ENCODE measurements at regions not wholly inside any gene's neighbourhood (a gene's known extent, or its start where the extent isn't known, plus 50 kb on each side); places are given as distances from the start of the nearest gene placed in this dataset.

DNA sequence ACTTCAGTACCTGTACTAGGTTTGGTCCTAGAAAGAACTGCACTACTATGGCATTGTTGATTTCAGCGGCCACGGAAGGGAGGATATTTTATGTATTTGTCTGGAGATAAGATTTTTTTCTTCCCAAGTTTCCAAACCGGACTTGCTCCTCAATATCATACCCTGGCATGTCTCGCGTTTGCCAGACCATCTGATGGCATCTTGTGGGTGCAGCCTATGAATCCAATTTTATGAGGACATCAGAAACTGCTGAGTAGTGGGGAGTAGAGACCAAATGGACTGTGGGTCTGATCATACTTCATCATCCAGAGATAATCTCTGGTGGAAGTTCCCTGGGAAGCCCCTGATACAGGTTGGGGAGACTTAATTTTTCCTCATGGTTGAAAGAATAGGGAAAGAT, 716.1 kb upstream of the WWC1 start:
- no peak for DNase-seq

DNA sequence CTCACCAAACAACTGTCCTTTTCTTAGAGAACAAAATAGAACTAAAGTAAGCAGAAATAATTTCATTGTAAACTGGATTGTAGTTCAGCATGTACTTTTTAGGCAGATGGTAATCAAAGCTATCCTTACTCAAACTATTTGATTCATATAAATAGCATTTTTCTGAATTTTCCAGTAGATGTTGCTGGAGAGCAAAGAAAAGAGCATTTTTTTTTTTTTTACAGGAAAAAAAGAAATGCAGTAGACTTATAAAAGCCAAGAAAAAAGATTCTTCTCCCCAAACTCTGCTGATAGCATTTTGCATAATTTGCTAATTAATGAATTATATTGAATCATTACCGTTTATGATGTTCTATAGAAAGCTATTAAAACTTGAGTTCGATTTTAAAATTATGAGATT, 715.3 kb upstream of the WWC1 start:
- peak; percentile 13 for DNase-seq

DNA sequence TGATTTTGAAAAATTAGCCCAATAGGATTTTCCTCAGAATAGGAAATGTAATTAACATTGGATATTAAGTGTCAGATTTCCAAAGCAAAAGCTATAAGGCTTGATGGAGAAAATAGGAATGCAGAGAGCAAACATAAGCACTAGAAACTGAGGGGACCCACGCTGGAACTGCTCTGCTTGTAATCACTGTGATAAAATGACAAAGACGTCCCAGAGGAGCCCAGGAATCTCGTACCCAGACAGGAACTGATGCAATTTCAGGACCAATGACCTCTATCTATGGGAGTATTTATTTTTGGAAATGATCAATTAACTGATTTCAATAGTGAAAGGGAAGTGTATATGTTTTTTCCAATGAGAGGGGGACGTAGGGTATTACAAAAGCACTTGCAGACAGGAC, 714.5 kb upstream of the WWC1 start:
- no peak for DNase-seq

DNA sequence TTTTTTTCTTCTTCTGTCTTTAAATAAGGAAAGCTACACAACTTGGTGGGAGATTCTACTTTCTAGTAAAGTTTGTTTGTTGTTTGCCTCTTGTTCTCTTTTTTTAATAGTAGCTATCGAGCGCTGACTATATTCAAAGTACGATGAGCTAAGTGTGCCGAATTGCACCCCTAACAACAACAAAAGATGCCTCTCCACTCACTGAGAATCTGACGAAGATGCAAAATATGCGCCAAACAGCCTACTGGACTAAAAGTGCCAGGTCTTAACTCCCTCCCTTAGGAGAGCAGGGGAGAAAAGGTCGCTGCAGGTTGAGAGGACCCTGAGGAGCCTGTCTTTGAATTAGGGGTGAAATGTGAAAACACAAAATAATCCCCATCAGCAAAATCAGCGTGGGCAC, 713.8 kb upstream of the WWC1 start:
- no peak for DNase-seq

DNA sequence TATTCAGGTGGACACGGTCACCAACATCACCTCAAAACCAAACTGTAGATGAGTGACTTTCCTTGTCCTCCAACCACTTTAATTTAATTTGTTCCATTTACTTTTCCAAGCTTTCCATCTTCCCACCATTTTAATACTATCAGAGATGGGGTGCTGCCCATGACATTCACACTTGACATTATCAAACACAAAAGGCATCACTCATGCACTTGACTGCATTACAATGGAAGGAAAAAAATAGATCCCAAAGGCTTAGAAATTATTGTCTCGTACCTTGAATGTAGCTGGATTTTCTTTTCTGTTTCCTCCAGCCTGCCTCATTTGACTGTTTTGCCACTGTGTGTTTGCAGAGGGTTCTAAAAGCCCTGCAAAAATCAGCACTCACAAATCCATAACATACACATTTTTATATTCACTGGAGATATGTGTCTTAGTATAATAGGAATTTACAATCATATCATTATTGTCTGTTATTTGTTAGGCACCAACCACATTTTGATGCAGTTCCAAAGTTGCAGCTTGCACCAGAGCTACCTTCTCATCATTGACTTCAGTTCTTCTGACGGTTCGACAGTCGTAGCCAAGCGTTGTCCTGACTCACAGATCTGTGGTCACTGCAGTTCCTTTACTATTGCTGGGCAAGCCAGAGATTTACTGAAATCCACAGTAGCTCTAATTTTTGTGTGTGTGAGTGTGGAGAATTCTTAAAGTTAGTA, 712.3 kb upstream of the WWC1 start:
- DNase-seq: no peak

DNA sequence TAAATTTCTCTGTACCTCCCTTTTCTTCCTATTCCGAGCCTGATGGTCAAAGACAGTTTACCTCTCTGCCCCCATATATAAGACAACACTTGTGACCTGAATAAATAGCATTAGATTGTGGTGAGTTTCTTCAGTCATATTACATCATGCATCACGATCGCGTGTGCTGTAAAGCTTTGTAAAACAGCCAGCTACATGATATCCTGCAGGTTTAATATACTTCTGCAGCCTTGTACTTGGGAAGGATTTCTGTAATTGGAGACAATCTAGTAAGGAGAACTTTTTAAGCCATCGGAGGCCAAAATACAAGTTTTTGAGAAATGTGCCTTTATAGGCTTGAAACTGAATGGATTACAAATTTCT, 711.8 kb upstream of the WWC1 start:
- DNase-seq: no peak

DNA sequence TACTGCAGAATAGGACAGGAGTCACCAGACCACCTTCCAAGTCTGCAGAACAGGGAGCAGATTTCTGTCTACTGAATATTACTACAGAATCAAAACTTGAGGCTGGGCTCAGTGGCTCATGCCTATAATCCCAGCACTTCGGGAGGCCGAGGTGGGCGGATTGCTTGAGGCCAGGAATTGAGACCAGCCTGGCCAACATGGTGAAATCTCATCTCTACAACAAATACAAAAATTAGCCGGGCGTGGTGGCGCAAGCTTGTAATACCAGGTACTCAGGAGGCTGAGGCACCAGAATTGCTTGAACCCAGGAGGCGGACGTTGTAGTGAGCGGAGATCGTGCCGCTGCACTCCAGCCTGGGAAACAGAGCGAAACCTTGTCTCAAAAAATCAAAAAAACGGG, 710.8 kb upstream of the WWC1 start:
- DNase-seq: no peak

DNA sequence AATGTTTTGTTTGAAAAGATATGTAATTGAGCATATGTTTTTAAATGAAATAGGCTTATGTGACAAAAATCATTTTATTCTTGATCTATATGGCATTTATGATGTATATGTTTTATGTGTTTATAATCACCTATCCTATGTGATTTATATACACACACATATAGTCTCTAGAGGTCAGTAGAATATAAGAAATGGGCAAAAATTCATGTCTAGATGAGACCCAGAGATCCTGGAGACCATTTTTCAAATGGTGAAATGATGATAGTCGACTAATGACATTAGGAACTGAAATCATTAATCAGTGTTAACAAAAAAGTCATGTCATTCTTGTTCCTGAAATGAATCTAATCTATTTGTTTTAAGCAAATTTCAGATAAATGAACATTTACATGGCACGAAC, 709.2 kb upstream of the WWC1 start:
- peak; percentile 53 for DNase-seq

DNA sequence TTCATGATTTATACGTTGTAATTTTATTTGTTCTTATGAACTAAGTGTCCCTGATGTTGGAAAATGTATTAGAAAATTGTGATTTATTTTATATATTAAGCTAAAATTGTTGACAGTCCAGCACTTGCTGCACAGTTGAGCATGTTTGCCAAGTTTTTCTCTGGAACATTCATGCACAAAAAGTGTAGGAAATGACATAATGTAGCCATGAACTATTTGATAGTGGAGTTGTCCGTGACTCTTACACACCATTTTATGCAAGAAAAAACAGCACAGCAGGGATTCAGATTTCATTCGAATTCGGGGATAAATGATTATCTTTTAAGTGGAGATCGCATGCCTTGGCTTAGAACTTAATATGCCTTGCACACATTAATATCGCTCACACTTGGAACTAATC, 708.6 kb upstream of the WWC1 start:
- DNase-seq: no peak

DNA sequence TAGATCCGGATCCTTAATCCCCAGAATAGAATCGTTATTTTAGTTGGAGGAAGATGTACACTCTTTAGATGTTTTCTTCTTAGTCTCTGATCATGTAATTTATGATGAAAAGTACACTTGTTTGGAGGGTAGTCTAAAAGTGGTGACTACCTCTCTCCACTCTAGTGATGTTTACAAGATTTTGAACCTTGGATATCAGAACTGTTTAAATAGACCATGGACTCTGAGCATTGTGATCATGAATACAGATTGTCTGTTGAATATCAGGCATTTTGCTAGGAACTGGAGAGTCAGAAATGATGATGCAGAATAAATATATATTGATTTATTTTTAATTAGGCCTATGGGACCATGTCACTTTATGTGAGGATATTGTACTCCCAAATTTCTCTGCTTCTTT, 706.3 kb upstream of the WWC1 start:
- no peak for DNase-seq

DNA sequence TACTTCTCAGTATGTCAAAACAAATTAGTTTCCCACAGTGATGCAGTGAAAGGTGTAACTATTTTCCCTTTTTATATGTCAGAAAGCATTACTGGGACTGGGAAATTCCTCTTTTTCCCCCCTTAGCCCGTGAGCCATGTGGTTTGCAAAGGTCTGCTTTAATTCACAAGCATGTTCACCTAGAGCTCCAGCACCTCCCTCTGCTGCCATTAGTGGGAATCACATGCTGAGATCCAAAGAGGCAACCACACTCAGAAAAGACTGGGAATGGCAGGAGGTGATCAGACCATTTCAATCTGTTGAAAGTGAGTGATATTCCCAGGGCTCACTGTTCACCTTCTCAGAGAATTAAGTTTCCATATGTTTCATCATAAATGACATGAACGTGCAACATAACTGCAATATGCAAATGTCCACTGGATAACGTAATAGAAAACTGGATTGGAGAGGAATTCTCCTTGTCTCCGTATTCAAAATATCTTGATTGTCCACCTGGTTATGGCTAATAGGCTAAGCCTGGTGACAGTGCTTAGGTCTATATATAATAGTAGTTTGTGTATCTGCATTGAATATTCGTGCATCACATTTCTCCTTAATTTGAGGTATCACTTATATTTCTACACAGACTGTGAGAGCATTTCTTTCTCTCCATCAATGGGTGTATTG, 703.5 kb upstream of the WWC1 start:
- peak; percentile 79 for DNase-seq

DNA sequence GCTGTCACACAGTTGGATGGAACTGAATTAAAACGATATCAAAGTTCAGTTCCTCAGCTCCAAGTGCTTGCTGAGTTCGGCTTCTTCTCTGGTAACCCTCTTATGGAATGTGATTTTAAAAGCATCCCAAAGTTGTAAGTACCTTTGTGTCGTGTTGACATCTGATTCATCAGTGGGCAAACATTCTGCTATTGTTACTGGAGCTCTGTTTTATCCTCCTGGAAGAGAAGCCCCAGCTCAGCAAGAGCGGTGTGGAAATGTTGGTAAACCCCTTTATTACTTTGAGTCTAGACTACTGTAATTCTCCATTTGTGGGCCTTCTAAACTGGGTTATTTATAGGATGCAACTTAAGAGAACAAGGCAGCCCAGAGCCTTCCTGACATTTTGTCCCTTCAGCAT, 699.3 kb upstream of the WWC1 start:
- DNase-seq: no peak

DNA sequence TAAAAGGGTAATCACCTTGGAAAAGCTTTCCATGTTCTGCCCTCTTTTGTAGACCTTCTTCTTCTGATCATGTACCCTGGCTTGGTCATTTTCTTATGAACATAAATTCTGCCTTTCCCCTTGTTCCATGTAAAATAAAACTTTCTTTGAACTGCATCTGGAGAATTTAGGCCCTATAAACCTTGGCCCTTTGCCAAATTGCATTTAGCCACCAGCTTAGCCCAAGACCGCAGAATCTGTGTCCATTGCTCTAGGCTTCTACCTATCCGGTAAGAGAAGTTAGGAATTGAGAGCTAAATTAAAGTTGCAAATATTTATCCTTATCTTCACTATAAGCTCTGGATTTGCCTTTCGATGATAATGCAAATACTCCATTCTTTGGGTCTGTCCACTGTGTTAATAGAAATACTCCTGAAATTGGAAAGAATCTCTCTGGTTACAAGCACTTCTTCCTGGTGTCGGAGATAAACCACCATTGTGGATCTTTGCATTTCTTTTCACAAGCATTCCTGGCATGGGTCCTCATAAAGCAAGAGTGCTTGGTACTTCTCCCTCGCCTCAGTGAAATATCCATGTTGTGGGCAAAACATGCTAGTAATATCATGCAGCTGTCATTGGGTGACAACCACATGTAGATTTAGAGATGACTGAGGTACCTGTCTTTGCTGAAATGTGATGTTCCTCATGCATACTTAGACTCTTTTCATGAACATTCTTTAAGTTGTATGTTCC, 698.0 kb upstream of the WWC1 start:
- no peak for DNase-seq

DNA sequence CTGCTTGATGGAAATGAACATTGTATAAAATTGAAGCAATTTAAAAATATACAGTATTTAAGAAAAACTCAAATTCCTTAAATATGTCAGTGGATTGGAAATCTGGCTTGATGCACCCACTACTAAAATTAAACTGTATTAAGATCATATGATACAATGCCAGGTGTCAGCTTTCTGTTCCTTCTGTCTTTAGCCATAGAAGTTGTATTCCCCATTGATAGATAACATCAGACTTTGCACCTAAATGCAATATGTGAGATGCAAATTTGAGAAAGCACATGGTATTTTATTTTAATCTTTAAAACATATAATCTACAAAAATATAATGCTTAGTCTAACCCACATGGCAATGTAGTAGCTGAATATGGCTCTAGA, 697.4 kb upstream of the WWC1 start:
- no peak for DNase-seq

DNA sequence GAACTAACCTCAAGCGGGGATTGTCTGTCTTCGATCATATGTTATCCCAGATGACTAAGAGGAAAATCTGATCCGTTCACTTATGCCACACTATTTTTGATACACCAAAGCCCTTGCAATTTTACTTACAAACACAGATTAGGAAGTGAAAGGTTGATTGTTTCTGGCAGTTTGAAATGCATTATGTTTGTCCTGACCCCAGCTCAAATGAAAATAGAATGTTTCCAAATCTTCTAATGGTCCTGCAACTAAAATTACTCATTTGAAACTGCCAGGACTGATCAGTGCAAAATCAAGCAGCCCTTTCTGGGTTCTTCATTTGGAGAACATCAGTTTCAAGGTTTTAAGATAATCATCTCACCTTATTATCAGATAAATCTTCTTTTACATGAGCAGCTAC, 696.7 kb upstream of the WWC1 start:
- no peak for DNase-seq

DNA sequence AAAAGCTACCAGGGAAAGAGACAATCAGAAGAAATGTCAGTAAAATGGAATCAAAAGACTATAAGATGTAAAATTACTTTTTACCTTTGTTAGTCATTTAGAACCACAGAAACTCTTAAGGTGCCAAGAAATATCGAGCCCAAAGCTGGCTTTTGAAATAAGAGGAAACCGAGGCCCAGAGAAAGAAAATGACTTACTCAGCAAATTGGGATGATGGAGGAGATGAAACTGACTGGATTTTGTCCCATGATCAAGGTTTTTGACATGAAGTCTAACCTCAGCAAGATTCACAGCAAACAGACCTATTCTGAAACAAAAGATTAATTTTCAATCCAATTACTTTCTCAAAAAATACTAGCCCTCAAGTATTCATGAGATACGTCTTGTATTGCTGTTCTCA, 696.2 kb upstream of the WWC1 start:
- DNase-seq: no peak

DNA sequence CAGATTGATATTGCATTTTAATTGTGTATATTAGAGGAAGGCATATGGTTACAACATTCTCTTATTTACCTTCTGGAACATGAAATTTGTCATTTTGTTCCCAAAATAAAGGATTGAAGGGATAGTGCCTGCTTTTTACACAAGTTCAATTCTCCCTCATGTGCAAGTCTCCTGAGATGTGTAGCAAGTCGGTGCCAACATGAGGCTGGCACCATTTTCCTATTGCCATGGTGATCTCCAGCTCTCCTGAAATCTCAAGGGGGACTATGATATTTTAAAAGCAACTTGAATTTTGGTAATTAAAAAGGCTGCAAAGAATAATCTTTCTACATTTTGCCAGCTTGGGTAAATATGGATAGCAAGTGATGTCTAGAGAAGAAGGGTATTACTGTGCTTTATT, 693.3 kb upstream of the WWC1 start:
- DNase-seq: no peak

DNA sequence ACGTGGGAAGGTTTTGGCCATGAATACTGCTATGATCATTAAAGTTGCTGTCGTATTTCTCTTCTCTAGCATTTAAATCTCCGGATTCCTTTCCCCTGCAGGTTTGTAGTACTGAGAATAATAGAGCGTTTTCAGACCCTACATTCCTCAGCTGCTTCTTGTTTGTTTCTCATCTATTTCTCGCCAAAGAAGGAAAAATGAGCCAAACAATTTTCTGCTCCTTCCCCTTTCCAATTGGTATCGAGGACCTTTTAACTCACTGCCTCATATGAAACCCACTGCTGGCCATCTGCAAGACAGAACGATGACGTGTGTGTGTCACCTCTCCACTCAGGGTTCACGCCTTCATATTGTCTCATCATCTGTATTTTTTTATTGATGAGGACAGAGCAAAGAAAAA, 689.4 kb upstream of the WWC1 start:
- DNase-seq: no peak

DNA sequence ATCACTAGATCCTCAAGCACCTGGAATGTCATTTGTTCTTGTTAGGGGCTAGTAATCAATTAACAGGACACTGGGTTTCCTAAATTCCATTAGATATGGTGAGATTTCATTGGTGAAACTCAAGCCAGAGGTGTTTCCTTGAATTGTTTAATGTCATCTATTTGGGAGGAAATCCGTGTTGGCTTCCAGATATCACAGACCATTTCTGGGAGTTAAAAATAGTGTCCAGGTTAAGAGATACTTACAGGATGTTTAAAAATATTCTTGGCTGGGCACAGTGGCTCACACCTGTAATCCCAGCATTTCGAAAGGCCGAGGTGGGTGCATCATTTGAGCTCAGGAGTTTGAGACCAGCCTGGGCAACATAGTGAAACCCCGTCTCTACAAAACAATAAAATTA, 688.3 kb upstream of the WWC1 start:
- DNase-seq: no peak

DNA sequence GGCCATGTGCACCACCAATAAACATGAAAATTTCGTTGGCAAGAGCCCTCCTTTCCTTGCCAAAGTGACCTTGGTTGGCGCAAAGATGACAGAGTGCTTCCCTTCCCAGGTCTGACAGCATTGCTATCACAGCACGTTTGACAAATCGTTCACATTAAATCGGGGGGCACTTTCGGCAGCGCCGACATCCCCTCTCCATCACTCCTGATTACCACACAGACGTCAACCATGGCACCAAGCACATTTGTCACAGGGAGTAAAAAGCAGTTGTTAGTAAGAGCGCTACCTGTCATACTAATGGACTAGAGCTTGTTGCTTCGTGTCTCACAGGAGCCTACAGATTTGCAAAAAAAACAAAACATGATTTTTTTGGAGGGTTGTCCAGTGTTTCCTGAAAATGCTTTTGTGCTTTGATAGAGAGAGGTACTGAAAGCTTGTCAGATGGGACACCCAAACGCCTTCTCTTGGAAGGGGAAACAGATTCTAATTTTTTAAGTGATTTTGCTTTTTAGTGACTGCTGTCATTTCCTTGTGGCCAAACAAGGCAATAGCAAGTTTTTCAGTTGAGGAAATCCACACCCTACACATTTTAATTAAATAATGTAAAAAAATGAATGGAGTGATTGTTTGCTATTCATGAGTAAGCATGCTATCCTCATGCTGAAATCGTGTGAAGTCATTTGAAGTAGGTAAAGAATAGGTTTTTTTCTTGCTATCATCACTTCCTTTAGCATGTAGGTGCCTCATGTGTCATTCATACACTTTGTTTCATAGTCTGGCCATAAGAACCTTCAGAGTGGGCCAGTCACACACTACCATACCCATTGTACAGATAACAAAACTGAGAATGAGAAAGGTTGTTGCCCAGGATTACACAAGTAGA, 682.8 kb upstream of the WWC1 start:
- DNase-seq: no peak

DNA sequence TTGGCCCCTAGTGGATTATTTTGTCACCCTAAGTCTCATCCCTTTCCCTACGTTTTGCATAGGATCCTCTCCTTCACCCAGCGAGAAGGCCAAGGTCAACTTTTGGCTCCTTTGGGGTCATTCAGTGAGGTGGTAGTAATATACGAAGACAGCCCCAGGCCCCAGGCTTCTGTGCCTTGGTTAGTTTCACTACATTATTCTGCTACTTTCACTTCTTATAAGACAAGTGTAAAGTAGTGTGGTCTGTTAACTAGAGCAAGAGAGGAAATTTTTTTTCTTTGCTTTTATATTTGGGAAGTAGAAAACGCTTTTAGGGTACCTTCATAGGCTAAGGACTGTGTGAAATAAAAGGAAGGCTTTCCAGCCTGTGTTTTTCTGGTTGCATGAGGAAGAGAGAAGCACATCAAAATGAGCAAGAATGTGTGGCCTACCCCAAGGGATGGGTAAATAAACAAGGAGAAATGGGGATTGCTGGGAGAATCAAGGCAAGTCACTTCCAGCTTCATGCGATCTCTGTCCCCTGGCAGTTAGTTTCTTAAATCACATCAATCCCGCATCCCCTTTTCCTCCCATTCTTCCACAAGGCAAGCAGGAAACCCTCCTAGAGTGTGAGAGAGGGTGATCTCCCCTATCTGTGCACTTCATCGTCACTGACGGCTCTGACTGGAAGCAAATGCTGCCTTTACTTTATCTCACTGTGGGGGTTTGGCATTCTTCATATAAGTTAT, 677.0 kb upstream of the WWC1 start:
- peak; percentile 37 for DNase-seq

DNA sequence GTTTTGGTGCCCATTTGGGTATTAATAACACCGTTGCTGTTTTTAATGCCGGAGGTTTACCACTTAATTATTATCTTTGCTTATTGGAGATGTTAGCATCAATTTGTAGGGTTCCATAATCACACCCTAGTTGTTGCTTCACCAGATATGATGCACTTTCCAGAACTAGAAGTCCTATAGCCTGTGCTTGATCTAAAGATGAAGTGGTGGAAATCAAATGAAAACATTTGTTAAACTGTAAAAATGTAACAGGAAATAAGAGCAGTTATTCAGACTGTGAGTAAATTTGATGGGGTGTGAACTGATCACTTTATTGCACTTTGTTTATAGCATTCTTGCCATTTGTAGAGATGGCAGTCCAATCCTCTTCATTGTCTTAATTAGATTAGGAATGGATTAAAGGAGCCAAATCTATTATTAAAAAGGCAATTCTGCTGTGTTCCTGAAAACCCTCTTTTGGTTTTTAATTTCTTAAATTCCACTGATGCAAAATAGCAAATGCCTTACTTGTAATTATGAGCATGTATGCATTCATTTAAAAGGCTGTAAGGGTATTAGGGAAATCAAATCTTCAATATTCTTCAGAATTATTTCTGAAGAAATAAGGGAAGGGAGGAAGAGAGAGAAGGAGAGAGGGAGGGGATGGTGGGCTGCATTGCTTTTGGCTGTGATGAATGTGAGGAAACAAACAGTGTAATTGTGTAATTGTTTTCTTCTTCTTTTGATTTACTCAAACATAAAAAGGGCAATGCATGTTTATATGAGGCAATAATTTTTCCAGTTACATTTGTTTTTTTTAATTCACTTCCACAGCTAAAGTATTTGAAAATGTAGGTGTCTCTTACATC, 675.2 kb upstream of the WWC1 start:
- no peak for DNase-seq
